ENCODE measurements at regions not wholly inside any gene's neighbourhood (a gene's known extent, or its start where the extent isn't known, plus 50 kb on each side); places are given as distances from the start of the nearest gene placed in this dataset.

- TF ChIP-seq CTCF (conservative IDR thresholded peaks at IDR 0.05; ENCODE audit: low read length) (no peak), EZH2phosphoT487 (IDR thresholded peaks at IDR 0.05; ENCODE audit: borderline replicate concordance, low read depth, low read length) (no peak)
- Histone ChIP-seq H3K36me3 (ENCODE audit: insufficient read depth, low read length) (no peaks in the 10 kb centered on the region), H3K79me2 (ENCODE audit: insufficient read depth, low read depth, low read length) (no peaks in the 10 kb centered on the region), H3K9me3 (ENCODE audit: low read length) (no peaks in the 10 kb centered on the region), H3K4me2 (ENCODE audit: low read length) (no peak overlapping the region), H4K20me1 (ENCODE audit: insufficient read depth, low read length) (no peaks in the 10 kb centered on the region), H3K9me2 (ENCODE audit: insufficient read depth, low read length) (no peaks in the 10 kb centered on the region), H3K4me3 (ENCODE audit: low read depth, low read length, poor library complexity, severe bottlenecking) (no peak overlapping the region), H3K27ac (ENCODE audit: low read depth, low read length, poor library complexity, severe bottlenecking) (no peak overlapping the region), H2AFZ (ENCODE audit: low read length) (no peak overlapping the region), H3K4me1 (ENCODE audit: insufficient read depth, low read length, poor library complexity, severe bottlenecking) (no peaks in the 10 kb centered on the region)
- POLR2A ChIA-PET: interaction anchor here (0.7 to 1.1 kb wide), 2 partner anchors 13 to 26 kb away, joined by 3 read pairs; no protein-coding TSS in a partner anchor
- DNase-seq (ENCODE audit: low spot score): no peak
- no TSS peak for BruUV-seq (replicated peaks)
- intact Hi-C loops (cut with micrococcal nuclease; ENCODE audit: unreplicated experiment): no loop called here
- CTCF ChIA-PET (ENCODE audit: unreplicated experiment): no interaction called here
Observed at GRCh38 chr5:129358069-129358468, 102.0 kb upstream of the ADAMTS19 start.

- CTCF ChIA-PET (ENCODE audit: unreplicated experiment): no interaction called here
- intact Hi-C loops (cut with micrococcal nuclease; ENCODE audit: unreplicated experiment): no loop called here
Observed at GRCh38 chr5:129359450-129359849, 100.6 kb upstream of the ADAMTS19 start.

More at GRCh38 chr5:129359450-129359849, 100.6 kb upstream of the ADAMTS19 start:
- Histone ChIP-seq H3K9me3 (ENCODE audit: low read length) (no peaks in the 10 kb centered on the region), H3K4me1 (ENCODE audit: insufficient read depth, low read length, poor library complexity, severe bottlenecking) (no peaks in the 10 kb centered on the region), H3K36me3 (ENCODE audit: insufficient read depth, low read length) (no peaks in the 10 kb centered on the region), H3K9me2 (ENCODE audit: insufficient read depth, low read length) (no peaks in the 10 kb centered on the region), H3K79me2 (ENCODE audit: insufficient read depth, low read depth, low read length) (no peaks in the 10 kb centered on the region), H2AFZ (ENCODE audit: low read length) (no peak overlapping the region), H3K4me3 (ENCODE audit: low read depth, low read length, poor library complexity, severe bottlenecking) (no peak overlapping the region), H4K20me1 (ENCODE audit: insufficient read depth, low read length) (no peaks in the 10 kb centered on the region), H3K4me2 (ENCODE audit: low read length) (no peak overlapping the region), H3K27ac (ENCODE audit: low read depth, low read length, poor library complexity, severe bottlenecking) (no peak overlapping the region)
- POLR2A ChIA-PET: interaction anchor here (0.6 kb wide), 1 partner anchor 951 kb away, joined by 3 read pairs; no protein-coding TSS in a partner anchor
- TF ChIP-seq CTCF (conservative IDR thresholded peaks at IDR 0.05; ENCODE audit: low read length) (no peak), EZH2phosphoT487 (IDR thresholded peaks at IDR 0.05; ENCODE audit: borderline replicate concordance, low read depth, low read length) (no peak)
- DNase-seq (ENCODE audit: low spot score): no peak
- BruUV-seq (replicated peaks): no TSS peak

All from OCI-LY7 (cell line).